Panc1 (cell line): ENCODE measurements at regions not wholly inside any gene's neighbourhood (a gene's known extent, or its start where the extent isn't known, plus 50 kb on each side); places are given as distances from the start of the nearest gene placed in this dataset.

Source experiments
- ATAC-seq: fragments of 200-7000 bp; cut with Tn5 transposase; 2 replicates; pipeline ENCODE4 v1.9.1; 2020; ENCODE audit warnings: mild to moderate bottlenecking, moderate library complexity
- BruUV-seq: library from RNA; stranded (reverse); fragments of 400-500 nt; replicated peaks from 2 replicates; lab custom pipeline; 2021; lab: Mats Ljungman, UMichigan
- CTCF ChIA-PET: fragments of 300-600 bp; sonication (Branson Sonifier 250); formaldehyde crosslinking; loops from one replicate; lab custom pipeline; 2022; ENCODE audit warnings: antibody characterized with exemption; lab: Charles Lee
- POLR2A ChIA-PET: fragments of 300-600 bp; sonication (Branson Sonifier 250); formaldehyde crosslinking; loops from one replicate; lab custom pipeline; 2022; ENCODE audit warnings: antibody characterized with exemption; lab: Charles Lee
- DNase-seq: peaks from one replicate; pipeline ENCODE4 v3.0.0-alpha.2; 2010; ENCODE audit warnings: low read depth, low spot score
- H3K27ac ChIP-seq: 2 replicates; pipeline ENCODE4 v1.5.1; 2011; ENCODE audit warnings: mild to moderate bottlenecking, low read length, inconsistent platforms
- H3K27me3 ChIP-seq: fragments of 200-500 bp; sonication (Bioruptor generic); 2 replicates; pipeline ENCODE4 v1.6.0; 2014; ENCODE audit warnings: low read length, inconsistent platforms; ENCODE audit not compliant: control insufficient read depth, insufficient read depth
- H3K36me3 ChIP-seq: fragments of 200-500 bp; sonication (Bioruptor generic); 2 replicates; pipeline ENCODE4 v1.5.1; 2014; ENCODE audit warnings: inconsistent platforms, mild to moderate bottlenecking, low read length, moderate library complexity; ENCODE audit not compliant: control insufficient read depth, insufficient read depth
- H3K4me1 ChIP-seq: 2 replicates; pipeline ENCODE4 v1.5.1; 2011; ENCODE audit warnings: inconsistent platforms, mild to moderate bottlenecking, low read length, moderate library complexity; ENCODE audit not compliant: control insufficient read depth, insufficient read depth
- H3K4me3 ChIP-seq, 2 experiments: 2 replicates each; pipeline ENCODE4 v1.5.1; 2011 to 2012; ENCODE audit warnings: low read depth in 2 of 2, low read length in 2 of 2, mild to moderate bottlenecking in 2 of 2, inconsistent platforms in 1 of 2, moderate library complexity in 1 of 2
- H3K9me3 ChIP-seq: fragments of 200-500 bp; sonication (Bioruptor generic); 2 replicates; pipeline ENCODE4 v1.5.1; 2014; ENCODE audit warnings: low read depth, mild to moderate bottlenecking, inconsistent platforms, low read length, moderate library complexity; ENCODE audit not compliant: control insufficient read depth, insufficient read depth
- CTCF ChIP-seq: fragments of 450-650 bp; IDR thresholded peaks from 2 replicates; pipeline ENCODE4 v1.5.1; 2017; ENCODE audit warnings: mild to moderate bottlenecking
- POLR2AphosphoS5 ChIP-seq: IDR thresholded peaks from 2 replicates; pipeline ENCODE4 v1.6.1; 2012; ENCODE audit warnings: mild to moderate bottlenecking, low read depth, low read length, moderate library complexity
- REST ChIP-seq, 2 experiments: IDR thresholded peaks; 2 replicates each; pipeline ENCODE4 v1.6.1; 2011 to 2012; ENCODE audit warnings: low read depth in 2 of 2, control low read depth in 1 of 2, low read length in 1 of 2, mild to moderate bottlenecking in 1 of 2, moderate library complexity in 1 of 2; ENCODE audit not compliant: insufficient read depth in 1 of 2
- SIN3A ChIP-seq: IDR thresholded peaks from 2 replicates; pipeline ENCODE4 v1.6.1; 2012; ENCODE audit warnings: low read depth, mild to moderate bottlenecking, low read length, moderate library complexity, borderline replicate concordance; ENCODE audit not compliant: insufficient read depth
- TCF7L2 ChIP-seq: IDR thresholded peaks from 2 replicates; pipeline ENCODE4 v1.6.1; 2011; ENCODE audit warnings: mild to moderate bottlenecking, low read depth, low read length, inconsistent platforms
- in situ Hi-C: cut with HindIII; loops from 2 replicates; pipeline ENCODE4 v1.10.0; 2016; ENCODE audit warnings: low sequenced_read_pairs, low pct_unique_long_range_greater_than_20kb
- intact Hi-C: fragments of 100-400 bp; cut with micrococcal nuclease; formaldehyde crosslinking; loops from one replicate; pipeline ENCODE4 v1.10.0; 2022; ENCODE audit not compliant: unreplicated experiment

- no peak for ATAC-seq
- no TSS peak for BruUV-seq
- Histone ChIP-seq H3K27me3 (no peaks in the 10 kb centered on the region), H3K36me3 (no peaks in the 10 kb centered on the region), H3K4me3 (no peak overlapping the region), H3K4me1 (no peaks in the 10 kb centered on the region), H3K27ac (no peak overlapping the region), H3K9me3 (no peaks in the 10 kb centered on the region; the same call in 1 of the 2 replicates)
- DNase-seq = no peak
- POLR2A ChIA-PET = no interaction called here
- CTCF ChIA-PET = no interaction called here
- in situ Hi-C loops = no loop called here
- intact Hi-C loops = no loop called here
- TF ChIP-seq POLR2AphosphoS5 (no peak), CTCF (no peak), SIN3A (no peak), REST (IDR thresholded peaks at IDR 0.05; ENCODE audit: insufficient read depth in 1 of 2, low read depth in 2 of 2, low read length in 1 of 2) (no peak), TCF7L2 (no peak)
These were observed 2352.7 kb downstream of the MAT2B start for GRCh38 chr5:165858118-165858517.

- Histone ChIP-seq H3K27me3 (no peaks in the 10 kb centered on the region), H3K9me3 (no peaks in the 10 kb centered on the region; the same call in 1 of the 2 replicates), H3K4me1 (no peaks in the 10 kb centered on the region), H3K36me3 (no peaks in the 10 kb centered on the region), H3K27ac (no peak overlapping the region), H3K4me3 (no peak overlapping the region)
- no TSS peak for BruUV-seq
- ATAC-seq = no peak
- no peak for TF ChIP-seq REST (IDR thresholded peaks at IDR 0.05; ENCODE audit: insufficient read depth in 1 of 2, low read depth in 2 of 2, low read length in 1 of 2)
- TF ChIP-seq SIN3A = no peak
- ChIA-PET POLR2A (no interaction called here), CTCF (no interaction called here)
- no peak for DNase-seq
- in situ Hi-C loops (no loop called here), intact Hi-C loops (no loop called here)
These were observed 2353.8 kb downstream of the MAT2B start for GRCh38 chr5:165859251-165859650.
